ENCODE measurements at regions not wholly inside any gene's neighbourhood (a gene's known extent, or its start where the extent isn't known, plus 50 kb on each side); places are given as distances from the start of the nearest gene placed in this dataset.

DNA sequence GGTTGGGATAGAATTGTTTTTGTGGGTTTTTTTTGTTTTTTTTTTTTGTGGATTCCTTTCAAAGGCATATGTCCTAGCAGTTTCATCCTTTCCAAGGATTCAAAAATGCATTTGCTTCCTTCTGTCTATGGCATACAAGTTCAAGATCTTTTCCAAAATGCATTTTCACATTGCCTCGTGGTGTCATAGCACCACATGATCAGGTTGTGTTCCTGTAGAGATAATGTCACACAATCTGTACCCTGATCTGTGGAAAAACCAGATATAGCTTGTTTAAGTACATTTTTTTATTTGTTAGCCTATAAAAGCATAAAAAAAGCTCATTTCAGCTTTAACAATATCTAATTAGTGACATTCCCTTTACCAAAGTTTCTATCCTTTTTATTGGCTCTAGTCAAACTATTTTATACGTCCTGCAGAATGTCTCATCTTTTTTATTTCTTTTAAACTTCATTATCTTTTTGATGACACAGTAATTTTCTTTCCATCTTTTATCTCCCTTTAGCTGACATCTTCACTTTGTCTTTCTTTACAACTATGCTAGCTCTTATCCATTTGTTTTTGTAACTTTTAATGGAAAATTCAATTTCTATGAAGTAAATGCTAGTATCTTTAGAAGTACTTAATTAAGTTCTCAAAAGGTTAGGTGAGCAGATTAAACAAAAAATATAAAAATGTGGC is 106.0 kb upstream of the NOVA1 start:
- Histone ChIP-seq H3K27me3 (ENCODE audit: low read length) (no peaks in the 10 kb centered on the region), H4K20me1 (ENCODE audit: low read depth, low read length) (no peaks in the 10 kb centered on the region), H3K9ac (ENCODE audit: low read length) (no peak overlapping the region), H3F3A (ENCODE audit: insufficient read depth) (no peaks in the 10 kb centered on the region), H3K27ac (ENCODE audit: low read depth, low read length) (no peak overlapping the region), H3K9me2 (replicated peaks; ENCODE audit: insufficient read depth, low read length) (no peaks in the 10 kb centered on the region), H3K9me3 (ENCODE audit: insufficient read depth, low read length) (no peaks in the 10 kb centered on the region), H2AFZ (ENCODE audit: low read depth, low read length, severe bottlenecking) (no peak overlapping the region), H3K36me3 (ENCODE audit: low read length) (no peaks in the 10 kb centered on the region), H3K79me2 (ENCODE audit: insufficient read depth, low read length) (no peaks in the 10 kb centered on the region), H3K4me3 (ENCODE audit: insufficient read depth, low read length, poor library complexity, severe bottlenecking) (no peak overlapping the region), H3K4me2 (ENCODE audit: low read depth, low read length, poor library complexity, severe bottlenecking) (no peak overlapping the region)
- TF ChIP-seq, protein P1, sequence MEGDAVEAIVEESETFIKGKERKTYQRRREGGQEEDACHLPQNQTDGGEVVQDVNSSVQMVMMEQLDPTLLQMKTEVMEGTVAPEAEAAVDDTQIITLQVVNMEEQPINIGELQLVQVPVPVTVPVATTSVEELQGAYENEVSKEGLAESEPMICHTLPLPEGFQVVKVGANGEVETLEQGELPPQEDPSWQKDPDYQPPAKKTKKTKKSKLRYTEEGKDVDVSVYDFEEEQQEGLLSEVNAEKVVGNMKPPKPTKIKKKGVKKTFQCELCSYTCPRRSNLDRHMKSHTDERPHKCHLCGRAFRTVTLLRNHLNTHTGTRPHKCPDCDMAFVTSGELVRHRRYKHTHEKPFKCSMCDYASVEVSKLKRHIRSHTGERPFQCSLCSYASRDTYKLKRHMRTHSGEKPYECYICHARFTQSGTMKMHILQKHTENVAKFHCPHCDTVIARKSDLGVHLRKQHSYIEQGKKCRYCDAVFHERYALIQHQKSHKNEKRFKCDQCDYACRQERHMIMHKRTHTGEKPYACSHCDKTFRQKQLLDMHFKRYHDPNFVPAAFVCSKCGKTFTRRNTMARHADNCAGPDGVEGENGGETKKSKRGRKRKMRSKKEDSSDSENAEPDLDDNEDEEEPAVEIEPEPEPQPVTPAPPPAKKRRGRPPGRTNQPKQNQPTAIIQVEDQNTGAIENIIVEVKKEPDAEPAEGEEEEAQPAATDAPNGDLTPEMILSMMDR (IDR thresholded peaks at IDR 0.05; ENCODE audit: insufficient read depth, low read length, poor library complexity, severe bottlenecking): no peak
- TF ChIP-seq EZH2phosphoT487 (conservative IDR thresholded peaks at IDR 0.05; ENCODE audit: low read length): no peak

DNA sequence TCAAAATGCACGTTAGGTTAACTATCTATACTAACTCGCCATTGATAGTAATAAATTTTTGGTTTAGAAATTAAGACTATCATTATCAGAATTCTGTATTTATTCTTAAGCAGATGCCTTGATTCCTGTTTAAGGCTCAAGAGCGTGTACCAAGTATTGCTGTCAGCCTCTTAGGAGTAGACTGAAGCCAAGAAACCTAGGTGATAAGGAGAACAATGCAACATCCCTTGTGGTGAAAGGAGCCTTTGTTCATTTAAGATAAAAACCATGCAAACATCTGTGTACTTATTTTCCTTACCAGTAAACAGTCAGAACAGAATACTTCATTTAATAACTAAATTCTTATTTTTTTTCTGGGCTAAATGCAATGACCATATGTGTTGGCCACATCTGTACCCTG is 109.4 kb upstream of the NOVA1 start:
- no peaks in the 10 kb centered on the region for H3K9me3 ChIP-seq (ENCODE audit: insufficient read depth, low read length)
- no peaks in the 10 kb centered on the region for H3K27me3 ChIP-seq (ENCODE audit: low read length)
- no peaks in the 10 kb centered on the region for H3K36me3 ChIP-seq (ENCODE audit: low read length)
- TF ChIP-seq, protein P1 (IDR thresholded peaks at IDR 0.05; ENCODE audit: insufficient read depth, low read length, poor library complexity, severe bottlenecking): no peak
- TF ChIP-seq EZH2phosphoT487 (conservative IDR thresholded peaks at IDR 0.05; ENCODE audit: low read length): no peak
- H4K20me1 ChIP-seq (ENCODE audit: low read depth, low read length): no peaks in the 10 kb centered on the region
- H2AFZ ChIP-seq (ENCODE audit: low read depth, low read length, severe bottlenecking): no peak overlapping the region
- H3K27ac ChIP-seq (ENCODE audit: low read depth, low read length): no peak overlapping the region
- no peaks in the 10 kb centered on the region for H3F3A ChIP-seq (ENCODE audit: insufficient read depth)
- no peaks in the 10 kb centered on the region for H3K9me2 ChIP-seq (replicated peaks; ENCODE audit: insufficient read depth, low read length)
- no peak overlapping the region for H3K9ac ChIP-seq (ENCODE audit: low read length)
- no peak overlapping the region for H3K4me3 ChIP-seq (ENCODE audit: insufficient read depth, low read length, poor library complexity, severe bottlenecking)
- H3K79me2 ChIP-seq (ENCODE audit: insufficient read depth, low read length): no peaks in the 10 kb centered on the region
- no peak overlapping the region for H3K4me2 ChIP-seq (ENCODE audit: low read depth, low read length, poor library complexity, severe bottlenecking)

DNA sequence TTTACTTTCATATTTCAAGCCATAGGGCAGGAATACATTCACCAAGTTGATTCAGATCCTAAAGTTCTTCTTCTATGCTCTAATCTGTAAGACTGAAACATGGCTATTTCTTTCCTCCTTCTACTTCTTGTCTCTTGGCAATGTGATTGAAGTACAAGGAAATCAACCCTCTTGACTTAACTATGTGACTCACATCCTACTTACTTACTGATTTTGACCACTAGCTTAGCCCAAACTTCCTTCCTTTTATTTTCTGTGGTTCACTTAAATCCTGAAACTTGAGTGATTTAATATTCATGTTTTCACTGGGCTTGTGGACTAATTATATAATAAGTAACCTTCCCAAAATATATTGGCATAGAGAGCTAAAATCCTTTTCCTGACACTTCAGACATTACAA is 111.2 kb upstream of the NOVA1 start:
- TF ChIP-seq, protein P1 (IDR thresholded peaks at IDR 0.05; ENCODE audit: insufficient read depth, low read length, poor library complexity, severe bottlenecking): no peak
- TF ChIP-seq EZH2phosphoT487 (conservative IDR thresholded peaks at IDR 0.05; ENCODE audit: low read length): no peak

More for the DNA sequence above, 111.2 kb upstream of the NOVA1 start:
- no peaks in the 10 kb centered on the region for H3K9me2 ChIP-seq (replicated peaks; ENCODE audit: insufficient read depth, low read length)
- no peak overlapping the region for H3K4me2 ChIP-seq (ENCODE audit: low read depth, low read length, poor library complexity, severe bottlenecking)
- no peaks in the 10 kb centered on the region for H4K20me1 ChIP-seq (ENCODE audit: low read depth, low read length)
- H3K4me3 ChIP-seq (ENCODE audit: insufficient read depth, low read length, poor library complexity, severe bottlenecking): no peak overlapping the region
- H3F3A ChIP-seq (ENCODE audit: insufficient read depth): no peaks in the 10 kb centered on the region
- no peaks in the 10 kb centered on the region for H3K9me3 ChIP-seq (ENCODE audit: insufficient read depth, low read length)
- H3K27ac ChIP-seq (ENCODE audit: low read depth, low read length): no peak overlapping the region
- no peaks in the 10 kb centered on the region for H3K79me2 ChIP-seq (ENCODE audit: insufficient read depth, low read length)
- H3K27me3 ChIP-seq (ENCODE audit: low read length): no peaks in the 10 kb centered on the region
- H3K9ac ChIP-seq (ENCODE audit: low read length): no peak overlapping the region
- no peak overlapping the region for H2AFZ ChIP-seq (ENCODE audit: low read depth, low read length, severe bottlenecking)
- no peaks in the 10 kb centered on the region for H3K36me3 ChIP-seq (ENCODE audit: low read length)

All from SU-DHL-6 (cell line).